T47D (cell line): ENCODE measurements at regions not wholly inside any gene's neighbourhood (a gene's known extent, or its start where the extent isn't known, plus 50 kb on each side); places are given as distances from the start of the nearest gene placed in this dataset.
"Not testable (repeated sequence)": the region's sequence is repeated elsewhere in the genome, so short reads cannot be mapped to it uniquely, and the experiment has no call there.

Experiments used
- DNase-seq, 2 experiments: peaks; one replicate each; pipeline versions ENCODE4 v3.0.0 to v3.0.0-alpha.2; 2011 to 2012; ENCODE audit warnings: low read depth in 1 of 2, low spot score in 1 of 2
- JUND ChIP-seq: IDR thresholded peaks from 2 replicates; pipeline ENCODE4 v1.6.1; 2012; ENCODE audit warnings: low read depth
- in situ Hi-C: cut with HindIII; loops from 2 replicates; pipeline ENCODE4 v1.10.0; 2016; ENCODE audit warnings: low sequenced_read_pairs, low pct_unique_long_range_greater_than_20kb

DNA sequence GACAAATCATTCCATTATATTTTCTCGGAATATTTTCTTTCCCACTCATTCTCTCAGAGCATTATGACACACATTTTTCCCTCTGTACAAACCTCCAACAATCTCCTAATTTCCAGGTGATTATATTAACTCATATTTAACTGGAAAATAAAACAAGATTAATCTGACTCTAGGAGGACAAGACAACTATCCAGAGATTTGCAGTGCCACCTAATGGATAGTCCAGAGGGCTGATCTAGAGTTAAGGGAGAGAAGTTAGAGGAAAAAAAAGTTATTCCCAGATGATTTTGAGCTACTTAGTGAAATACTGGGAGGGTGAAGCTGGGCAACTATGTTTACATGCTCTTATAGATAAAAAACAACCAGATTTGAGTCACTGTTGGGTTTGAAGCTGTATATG lies 161.7 kb downstream of the ALX1 start:
- DNase-seq: peak; percentile 19 to 51
- no peak for TF ChIP-seq JUND
- in situ Hi-C loops: no loop called here

DNA sequence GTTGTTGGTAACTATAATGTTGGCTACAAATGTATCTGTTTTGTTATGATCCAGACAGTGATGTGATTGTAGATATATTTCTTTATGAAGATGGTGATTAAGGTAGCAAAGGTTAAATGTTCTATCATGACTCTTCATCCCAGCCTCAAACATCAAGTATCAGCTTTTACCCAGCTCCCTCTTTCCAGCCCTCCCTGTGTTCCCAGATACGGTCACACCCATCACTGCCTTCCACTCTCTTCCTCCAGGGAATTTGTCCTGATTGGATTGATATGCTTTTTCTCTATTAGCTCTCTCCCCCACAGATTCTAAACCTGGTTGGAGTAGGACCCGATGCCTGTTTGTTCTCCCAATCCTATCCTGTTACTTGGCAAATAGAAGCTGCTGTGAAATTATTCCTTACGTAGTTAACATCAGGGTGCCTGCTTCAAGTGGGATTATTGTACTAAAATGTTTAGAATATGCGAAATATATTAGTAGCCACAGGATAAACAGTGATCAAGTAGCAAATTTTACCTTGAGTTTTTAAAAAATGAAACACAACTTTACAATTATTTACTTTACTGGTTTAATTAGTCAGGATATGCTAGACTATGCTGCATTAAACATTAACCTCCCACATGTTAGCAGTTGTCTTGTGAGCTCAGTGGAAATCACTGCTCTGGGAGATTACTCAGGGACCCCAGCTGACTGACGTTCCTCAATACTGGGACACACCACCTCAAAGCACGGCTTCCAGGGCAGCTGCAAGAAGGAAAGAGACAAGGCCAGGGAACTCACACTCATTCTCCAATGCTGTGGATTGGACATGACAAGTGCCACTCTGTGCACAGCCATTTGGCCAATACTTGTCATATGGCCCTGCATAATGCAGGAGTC lies 165.3 kb downstream of the ALX1 start:
- DNase-seq: peak in 1 of 2 experiments; percentile 17
- TF ChIP-seq JUND: no peak
- in situ Hi-C loops: no loop called here

DNA sequence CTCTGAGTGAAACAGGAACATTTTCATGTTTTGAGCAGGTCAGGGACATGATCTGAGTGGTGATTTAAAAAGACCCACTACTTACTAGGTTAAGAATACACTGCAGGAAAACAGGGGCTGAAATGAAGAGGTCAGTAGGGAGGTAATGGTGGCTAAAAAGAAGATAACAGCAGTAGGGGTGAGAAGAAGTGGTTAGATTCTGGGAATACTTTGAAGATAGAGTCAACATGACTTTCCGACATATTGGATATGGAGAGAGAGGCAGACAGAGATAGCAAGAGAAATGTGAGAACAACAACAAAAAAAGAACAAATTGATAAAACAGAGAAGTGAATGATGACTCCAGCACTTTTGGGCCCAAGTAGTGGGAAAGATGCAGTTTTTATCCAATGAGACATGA lies 168.0 kb downstream of the ALX1 start:
- DNase-seq: no peak
- in situ Hi-C loops: no loop called here
- TF ChIP-seq JUND: no peak

DNA sequence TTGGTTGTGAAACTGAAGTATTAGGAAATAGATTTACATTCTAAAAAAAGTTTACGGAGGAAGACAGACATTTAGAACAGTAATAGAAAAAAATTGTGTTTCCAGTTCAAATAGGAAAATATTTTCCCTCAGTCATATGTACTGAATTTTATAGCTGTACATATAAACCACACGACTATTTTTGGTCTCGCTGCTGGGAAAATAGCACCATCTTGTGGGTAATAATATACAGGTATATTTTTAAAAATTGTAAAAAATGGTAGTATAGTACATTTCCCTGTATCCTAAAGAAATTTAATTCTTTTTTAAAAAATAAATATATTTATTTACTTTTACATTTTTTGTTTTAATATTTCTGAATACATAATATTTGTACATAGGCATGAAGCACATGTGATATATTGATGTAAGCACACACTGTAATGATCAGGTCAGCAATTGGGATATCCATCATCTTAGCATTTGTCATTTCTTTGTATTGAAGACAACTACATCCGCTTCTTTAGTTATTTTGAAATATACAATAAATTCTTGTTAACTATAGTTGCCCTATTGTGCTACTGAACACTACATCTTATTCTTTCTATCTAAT lies 168.6 kb downstream of the ALX1 start:
- in situ Hi-C loops: no loop called here
- TF ChIP-seq JUND: no peak
- peak; percentile 9 to 44 for DNase-seq

DNA sequence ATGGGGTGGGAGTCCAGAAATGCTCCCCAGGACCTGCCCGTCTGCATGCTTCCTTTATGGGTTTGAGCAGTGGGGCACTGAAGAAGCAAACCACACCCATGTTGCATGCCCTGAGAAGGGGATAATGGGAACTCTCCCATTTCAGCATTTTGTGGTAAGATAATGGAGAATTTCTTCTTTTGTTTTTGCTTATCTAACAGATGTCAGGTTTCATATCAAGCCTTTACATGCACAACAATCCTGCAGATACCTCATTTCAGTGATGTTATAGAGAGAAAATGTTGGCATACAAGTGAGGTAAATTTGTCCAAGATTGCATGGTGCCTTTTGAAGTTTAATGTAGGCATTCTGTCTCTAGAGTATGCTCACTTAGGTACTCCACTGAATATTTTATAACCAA lies 177.0 kb downstream of the ALX1 start:
- in situ Hi-C loops: no loop called here
- no peak for TF ChIP-seq JUND
- no peak for DNase-seq

DNA sequence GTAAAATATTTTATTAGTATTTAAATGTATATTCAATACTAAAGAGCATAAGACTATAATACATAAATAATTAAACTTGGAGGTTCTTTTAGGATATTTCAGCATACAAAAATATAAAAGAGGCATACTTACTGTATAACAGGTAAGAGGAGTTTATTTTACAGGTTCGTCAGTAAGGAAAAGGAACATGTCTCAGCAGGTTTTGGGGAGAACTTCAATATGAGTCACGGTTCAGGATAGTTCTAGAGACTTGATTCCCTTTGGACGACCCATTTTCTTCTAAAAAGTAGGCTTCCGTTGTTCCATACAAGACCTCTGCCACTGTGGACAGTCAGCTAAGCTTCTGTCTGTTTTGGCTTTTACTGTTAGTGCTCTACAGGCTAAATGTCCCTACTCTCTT lies 181.1 kb downstream of the ALX1 start:
- no peak for DNase-seq
- TF ChIP-seq JUND: no peak
- in situ Hi-C loops: no loop called here

DNA sequence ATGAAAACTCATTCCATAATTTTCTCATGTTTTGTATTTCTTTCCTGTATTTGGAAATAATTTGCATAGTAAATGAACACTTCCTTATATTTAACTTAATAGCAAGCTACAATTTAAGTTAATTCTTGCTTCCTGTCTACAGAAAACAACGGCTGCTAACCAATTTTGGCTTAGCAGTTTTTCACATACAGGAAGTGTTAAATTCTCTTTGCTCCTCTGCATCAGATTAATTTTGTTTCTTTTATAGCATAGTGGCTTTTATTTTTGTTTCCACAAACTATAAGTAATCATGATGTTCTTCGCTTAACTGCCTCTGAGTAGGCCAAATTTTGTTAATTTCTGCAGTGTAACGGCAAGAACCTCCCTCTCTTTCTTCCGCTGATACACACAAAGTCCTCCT lies 182.9 kb downstream of the ALX1 start:
- in situ Hi-C loops: no loop called here
- no peak for TF ChIP-seq JUND
- DNase-seq: no peak

DNA sequence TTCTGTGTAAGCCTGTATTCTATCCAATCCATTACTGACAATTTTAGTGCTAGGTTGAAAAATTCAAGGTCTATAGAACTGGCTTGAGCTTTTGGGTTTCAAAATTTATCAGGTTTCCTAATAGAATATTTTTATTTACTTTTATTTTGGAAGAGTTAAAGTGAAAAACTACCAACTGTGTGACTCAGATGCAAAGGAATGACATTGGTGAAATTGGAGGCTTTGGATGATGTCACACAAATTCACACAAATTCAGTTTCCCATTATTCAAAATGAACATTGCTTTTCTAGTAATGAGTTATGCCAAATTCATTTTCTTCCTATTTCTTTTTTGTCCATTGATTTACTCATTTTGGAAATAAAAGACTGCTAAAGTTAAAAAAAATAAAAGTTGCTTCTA lies 186.9 kb downstream of the ALX1 start:
- no peak for DNase-seq
- in situ Hi-C loops: no loop called here
- no peak for TF ChIP-seq JUND

- peak; percentile 41 to 70 for DNase-seq
- TF ChIP-seq JUND: no peak
- in situ Hi-C loops: no loop called here
These were observed 188.5 kb downstream of the ALX1 start for GRCh38 chr12:85468356-85469157.

DNA sequence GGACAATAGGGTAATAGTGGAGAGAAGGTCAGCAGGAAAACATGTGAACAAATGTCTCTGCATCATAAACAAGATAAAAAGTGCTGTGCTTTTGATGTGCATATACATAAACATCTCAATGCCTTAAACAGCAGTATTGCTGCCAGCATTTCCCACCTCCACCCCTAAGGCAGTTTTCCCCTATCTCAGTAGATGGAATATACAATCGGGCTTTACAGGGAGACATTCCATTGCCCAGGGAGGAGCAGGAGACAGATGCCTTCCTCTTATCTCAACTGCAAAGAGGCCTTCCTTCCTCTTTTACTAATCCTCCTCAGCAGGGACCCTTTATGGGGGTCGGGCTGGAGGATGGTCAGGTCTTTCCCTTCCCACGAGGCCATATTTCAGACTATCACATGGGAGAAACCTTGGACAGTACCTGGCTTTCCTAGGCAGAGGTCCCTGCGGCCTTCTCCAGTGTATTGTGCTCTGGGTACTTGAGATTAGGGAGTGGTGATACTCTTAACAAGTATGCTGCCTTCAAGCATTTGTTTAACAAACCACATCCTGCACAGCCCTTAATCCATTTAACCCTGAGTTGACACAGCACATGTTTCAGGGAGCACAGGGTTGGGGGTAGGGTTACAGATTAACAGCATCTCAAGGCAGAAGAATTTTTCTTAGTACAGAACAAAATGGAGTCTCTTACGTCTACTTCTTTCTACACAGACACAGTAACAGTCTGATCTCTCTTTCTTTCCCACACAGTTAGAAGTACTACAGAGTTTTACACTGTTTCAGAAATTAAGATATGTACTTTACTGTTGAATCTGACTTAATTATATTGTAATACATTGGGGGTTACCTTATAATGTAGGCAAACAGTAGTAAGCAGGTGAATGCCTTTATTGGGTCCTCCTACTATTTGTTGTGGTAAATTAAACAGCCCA lies 189.4 kb downstream of the ALX1 start:
- DNase-seq, in situ Hi-C loops: not testable (repeated sequence)

DNA sequence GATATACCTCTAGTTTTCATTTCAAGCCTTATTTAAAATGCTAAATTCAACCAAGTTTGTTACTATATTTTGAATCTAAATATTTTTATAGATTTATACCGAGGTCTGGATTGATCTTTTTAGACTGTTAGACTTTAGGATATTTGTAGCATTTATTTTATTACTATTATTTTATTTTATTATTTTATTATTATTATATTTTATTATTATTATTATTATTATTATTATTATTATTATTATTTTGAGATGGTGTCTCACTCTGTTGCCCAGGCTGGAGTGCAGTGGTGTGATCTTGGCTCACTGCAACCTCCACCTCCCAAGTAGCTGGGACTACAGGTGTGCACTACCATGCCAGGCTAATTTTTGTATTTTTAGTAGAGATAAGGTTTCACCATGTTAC lies 195.3 kb downstream of the ALX1 start:
- in situ Hi-C loops, DNase-seq: not testable (repeated sequence)

DNA sequence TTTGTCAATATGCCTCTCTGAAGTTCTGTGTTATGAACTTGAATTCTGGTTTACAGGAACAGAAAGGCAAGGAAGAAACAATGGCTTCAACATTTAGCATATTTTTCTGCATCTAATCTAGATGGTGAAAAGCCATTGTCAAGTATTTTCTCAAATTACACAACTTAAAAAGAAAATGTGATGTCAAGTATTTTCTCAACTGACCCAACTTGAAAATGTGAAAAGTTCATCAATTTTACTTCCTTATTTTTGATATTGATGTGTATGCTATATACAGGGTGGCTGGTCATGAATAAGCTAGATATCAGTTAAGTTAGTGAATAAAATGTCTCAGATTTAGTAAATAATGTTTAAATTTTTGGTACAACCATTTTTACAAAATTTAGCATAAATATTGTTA lies 196.7 kb downstream of the ALX1 start:
- TF ChIP-seq JUND: no peak
- no peak for DNase-seq
- in situ Hi-C loops: no loop called here
